ENCODE measurements at regions not wholly inside any gene's neighbourhood (a gene's known extent, or its start where the extent isn't known, plus 50 kb on each side); places are given as distances from the start of the nearest gene placed in this dataset.

DNA sequence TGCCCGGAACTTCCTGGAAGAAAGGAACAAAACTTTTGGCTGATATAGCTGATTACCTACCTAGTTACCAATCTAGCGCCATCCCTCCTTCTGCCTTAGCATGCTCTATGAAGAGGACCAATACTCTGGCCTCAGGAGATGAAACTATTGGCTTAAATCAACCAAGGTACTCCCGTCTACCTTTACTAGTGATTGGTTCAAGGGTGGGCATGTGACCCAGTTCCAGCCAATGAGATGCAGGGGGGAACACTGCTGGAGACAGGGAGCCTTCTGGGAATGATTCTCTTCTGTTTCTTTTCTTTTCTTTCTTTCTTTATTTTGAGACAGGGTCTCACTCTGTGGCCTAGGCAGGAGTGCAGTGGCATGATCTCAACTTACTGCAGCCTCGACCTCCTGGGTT, 72.6 kb upstream of the CCDC167 start:
- intact Hi-C loops (cut with micrococcal nuclease): no loop called here
- dilution Hi-C loops (cut with HindIII; ENCODE audit: low sequenced_read_pairs, unreplicated experiment): no loop called here

More for the DNA sequence above, 72.6 kb upstream of the CCDC167 start:
- in situ Hi-C loops (cut with MboI; ENCODE audit: low sequenced_read_pairs): no loop called here
- no peak overlapping the region for H3K9ac ChIP-seq (ENCODE audit: low read depth, low read length)
- H3K56ac ChIP-seq (ENCODE audit: extremely low read depth, insufficient read depth, low read length): no peak overlapping the region
- ATAC-seq (ENCODE audit: low read depth) (no peak), DNase-seq (no peak)
- no peak overlapping the region for H2AK9ac ChIP-seq (replicated peaks; ENCODE audit: low read depth, low read length, poor library complexity)
- H2BK120ac ChIP-seq (ENCODE audit: low read depth, low read length): no peak overlapping the region
- H2BK15ac ChIP-seq (ENCODE audit: low read depth, low read length): no peak overlapping the region
- no peak overlapping the region for H4K91ac ChIP-seq (ENCODE audit: insufficient read depth, low read depth, low read length)
- no peak overlapping the region for H4K8ac ChIP-seq (ENCODE audit: low read depth in 2 of 2, low read length in 2 of 2)
- no peaks in the 10 kb centered on the region for H4K20me1 ChIP-seq (ENCODE audit: insufficient read depth, low read length)
- no CpG with 5 or more reads among the region's 4 CpGs for WGBS, 2 experiments (ENCODE audit: extremely low coverage in 2 of 2, insufficient read length in 1 of 2)
- H3K18ac ChIP-seq (ENCODE audit: low read depth, low read length): no peak overlapping the region
- no peaks in the 10 kb centered on the region for H3K36me3 ChIP-seq (ENCODE audit: control insufficient read depth, insufficient read depth, low read length)
- no peak overlapping the region for H2BK5ac ChIP-seq (ENCODE audit: low read depth, low read length, poor library complexity, severe bottlenecking)
- peaks cover 7% of the 10 kb centered on the region for H3K4me1 ChIP-seq (ENCODE audit: control insufficient read depth, insufficient read depth, low read length)
- CTCF ChIA-PET: no interaction called here
- H2AFZ ChIP-seq (replicated peaks; ENCODE audit: low read length, poor library complexity): no peak overlapping the region
- H3K4me2 ChIP-seq (ENCODE audit: low read depth, low read length): no peak overlapping the region
- TF ChIP-seq USF2 (IDR thresholded peaks at IDR 0.05; ENCODE audit: low read depth, low read length): peak; percentile 57; the same call in 1 of the 2 replicates
- no peak for TF ChIP-seq SMC3 (IDR thresholded peaks at IDR 0.05; ENCODE audit: low read depth, low read length)
- no peak overlapping the region for H3K23ac ChIP-seq (ENCODE audit: low read depth, low read length)
- no peak overlapping the region for H3K14ac ChIP-seq (replicated peaks; ENCODE audit: low read depth, low read length)
- no TSS peak for BruUV-seq (replicated peaks)
- H3K79me1 ChIP-seq (ENCODE audit: low read depth in 1 of 2, low read length in 2 of 2): peaks cover 0 to 3% of the 10 kb centered on the region in 2 experiments; a peak in 1 of 4 replicates
- no peak overlapping the region for H3K4ac ChIP-seq (ENCODE audit: low read depth, low read length)
- H3K9me1 ChIP-seq (ENCODE audit: insufficient read depth, low read length): peaks cover 9% of the 10 kb centered on the region
- H4K5ac ChIP-seq (ENCODE audit: low read depth, low read length): no peak overlapping the region
- POLR2A ChIA-PET (ENCODE audit: unreplicated experiment): no interaction called here
- no peak overlapping the region for H2BK20ac ChIP-seq (ENCODE audit: low read depth, low read length)
- H2AK5ac ChIP-seq (ENCODE audit: low read depth, low read length): no peak overlapping the region
- H3K27me3 ChIP-seq (ENCODE audit: control insufficient read depth, insufficient read depth, low read length): peaks cover 23% of the 10 kb centered on the region
- no peak overlapping the region for H3K27ac ChIP-seq (ENCODE audit: insufficient read depth, low read length)
- H3K4me3 ChIP-seq (ENCODE audit: insufficient read depth, low read depth, low read length): no peak overlapping the region
- no peaks in the 10 kb centered on the region for H3K9me3 ChIP-seq (ENCODE audit: control insufficient read depth, insufficient read depth, low read length)
